H1 (cell line): ENCODE measurements at regions not wholly inside any gene's neighbourhood (a gene's known extent, or its start where the extent isn't known, plus 50 kb on each side); places are given as distances from the start of the nearest gene placed in this dataset.

Experiments
- CTCF ChIA-PET: fragments of 300-600 bp; sonication (Branson Sonifier 250); formaldehyde crosslinking; loops from one replicate; lab custom pipeline; 2021; ENCODE audit not compliant: partially characterized antibody; lab: Charles Lee
- POLR2A ChIA-PET: fragments of 300-600 bp; sonication (Branson Sonifier 250); formaldehyde crosslinking; loops from one replicate; lab custom pipeline; 2021; ENCODE audit warnings: inconsistent platforms; ENCODE audit not compliant: partially characterized antibody; lab: Charles Lee
- DNase-seq, 2 experiments: peaks; one replicate each; pipeline versions ENCODE4 v3.0.0 to v3.0.0-alpha.2; 2010 to 2022; ENCODE audit warnings: low spot score in 2 of 2, low read depth in 1 of 2, mixed read lengths in 1 of 2
- FAIRE-seq: peaks from 2 replicates; lab custom pipeline; 2011; peaks lifted over from hg19 to GRCh38; lab: Jason Lieb, UNC
- H2AFZ ChIP-seq: 2 replicates; pipeline ENCODE4 v1.8.1; 2012; ENCODE audit warnings: low read length, inconsistent platforms
- H2AK5ac ChIP-seq: 2 replicates; pipeline ENCODE4 v1.6.1; 2013; ENCODE audit warnings: low read depth, low read length
- H2BK120ac ChIP-seq: replicated peaks from 2 replicates; pipeline ENCODE3; 2013; ENCODE audit warnings: low read depth, low read length, inconsistent platforms
- H2BK12ac ChIP-seq: 2 replicates; pipeline ENCODE4 v1.6.1; 2013; ENCODE audit warnings: low read depth, low read length
- H2BK15ac ChIP-seq: 2 replicates; pipeline ENCODE4 v1.6.1; 2013; ENCODE audit warnings: low read length
- H2BK20ac ChIP-seq: 2 replicates; pipeline ENCODE4 v1.6.1; 2013; ENCODE audit warnings: low read length
- H2BK5ac ChIP-seq: 2 replicates; pipeline ENCODE4 v1.6.1; 2013; ENCODE audit warnings: low read depth, low read length
- H3K14ac ChIP-seq: 2 replicates; pipeline ENCODE4 v1.6.1; 2013; ENCODE audit warnings: inconsistent platforms; ENCODE audit not compliant: insufficient read length
- H3K18ac ChIP-seq: 2 replicates; pipeline ENCODE4 v1.6.1; 2013; ENCODE audit warnings: low read length; ENCODE audit errors: extremely low read depth
- H3K23ac ChIP-seq: 2 replicates; pipeline ENCODE4 v1.6.1; 2013; ENCODE audit warnings: inconsistent platforms; ENCODE audit not compliant: insufficient read length
- H3K23me2 ChIP-seq: 2 replicates; pipeline ENCODE4 v1.6.1; 2013; ENCODE audit warnings: low read depth, low read length
- H3K27ac ChIP-seq: 2 replicates; pipeline ENCODE4 v1.6.1; 2011; ENCODE audit warnings: low read depth, low read length, inconsistent platforms
- H3K27me3 ChIP-seq, 4 experiments: replicated peaks in 1 of 4; 1 replicate in 1 of 4; 2 replicates in 3 of 4; pipeline versions ENCODE4 v1.6.1 to v1.8.1; 2011 to 2013; ENCODE audit warnings: low read length in 3 of 4, mild to moderate bottlenecking in 3 of 4, inconsistent platforms in 2 of 4, mixed read lengths in 2 of 4, moderate library complexity in 1 of 4; ENCODE audit not compliant: control insufficient read depth in 3 of 4, insufficient read depth in 3 of 4; ENCODE audit errors: extremely low read depth in 1 of 4
- H3K36me3 ChIP-seq, 4 experiments: 2 replicates each; pipeline versions ENCODE4 v1.6.1 to v1.8.1; 2011 to 2013; ENCODE audit warnings: mild to moderate bottlenecking in 4 of 4, low read length in 3 of 4, moderate library complexity in 2 of 4, control low read depth in 1 of 4, inconsistent platforms in 1 of 4; ENCODE audit not compliant: insufficient read depth in 4 of 4, control insufficient read depth in 2 of 4
- H3K4ac ChIP-seq: replicated peaks from 2 replicates; pipeline ENCODE3; 2013; ENCODE audit warnings: low read length, low read depth, mixed read lengths, inconsistent platforms; ENCODE audit not compliant: insufficient read length
- H3K4me1 ChIP-seq, 4 experiments: replicated peaks in 1 of 4; 1 replicate in 1 of 4; 2 replicates in 3 of 4; pipeline versions ENCODE4 v1.6.1 to v1.8.1; 2011 to 2013; ENCODE audit warnings: low read length in 3 of 4, inconsistent platforms in 2 of 4, mixed read lengths in 1 of 4; ENCODE audit not compliant: insufficient read depth in 4 of 4, control insufficient read depth in 3 of 4
- H3K4me2 ChIP-seq, 2 experiments: 2 replicates each; pipeline versions ENCODE4 v1.6.1 to v1.8.1; 2011 to 2013; ENCODE audit warnings: low read depth in 2 of 2, low read length in 2 of 2, control low read depth in 1 of 2, inconsistent platforms in 1 of 2, mild to moderate bottlenecking in 1 of 2; ENCODE audit not compliant: insufficient read depth in 1 of 2
- H3K4me3 ChIP-seq, 4 experiments: fragments of 200-600, 300-600 bp in 1 of 4; sonication (generic), shearing (Covaris generic), sonication (Bioruptor Twin) in 1 of 4; 2 replicates each; pipeline versions ENCODE4 v1.5.1 to v1.8.1; 2011 to 2016; ENCODE audit warnings: low read length in 4 of 4, low read depth in 3 of 4, control low read depth in 2 of 4, inconsistent platforms in 2 of 4, mild to moderate bottlenecking in 2 of 4, mixed read lengths in 1 of 4, moderate library complexity in 1 of 4; ENCODE audit not compliant: insufficient read depth in 2 of 4; ENCODE audit errors: extremely low read depth in 1 of 4
- H3K56ac ChIP-seq: replicated peaks from 2 replicates; pipeline ENCODE3; 2013; ENCODE audit warnings: low read depth, mild to moderate bottlenecking, mixed read lengths, low read length, inconsistent platforms; ENCODE audit not compliant: insufficient read length
- H3K79me1 ChIP-seq: 2 replicates; pipeline ENCODE4 v1.6.1; 2013; ENCODE audit warnings: low read depth, low read length, control low read depth
- H3K79me2 ChIP-seq, 2 experiments: 2 replicates each; pipeline versions ENCODE4 v1.6.1 to v1.8.1; 2012 to 2013; ENCODE audit warnings: low read length in 2 of 2, mild to moderate bottlenecking in 2 of 2, inconsistent platforms in 1 of 2; ENCODE audit not compliant: insufficient read depth in 2 of 2, control insufficient read depth in 1 of 2
- H3K9ac ChIP-seq, 4 experiments: replicated peaks in 1 of 4; 1 replicate in 1 of 4; 2 replicates in 3 of 4; pipeline versions ENCODE4 v1.6.1 to v1.8.1; 2011 to 2013; ENCODE audit warnings: low read depth in 3 of 4, low read length in 3 of 4, control low read depth in 2 of 4, mild to moderate bottlenecking in 2 of 4, moderate library complexity in 2 of 4, inconsistent platforms in 1 of 4; ENCODE audit errors: extremely low read depth in 1 of 4
- H3K9me3 ChIP-seq, 2 experiments: 2 replicates each; pipeline versions ENCODE4 v1.6.1 to v1.8.1; 2012 to 2013; ENCODE audit warnings: mild to moderate bottlenecking in 2 of 2, moderate library complexity in 2 of 2, control low read depth in 1 of 2, inconsistent platforms in 1 of 2, low read depth in 1 of 2, low read length in 1 of 2, mixed read lengths in 1 of 2; ENCODE audit not compliant: insufficient read depth in 2 of 2
- H4K20me1 ChIP-seq, 2 experiments: replicated peaks in 1 of 2; 2 replicates each; pipeline versions ENCODE3 to v1.8.1; 2011 to 2013; ENCODE audit warnings: inconsistent platforms in 2 of 2, low read length in 2 of 2, mild to moderate bottlenecking in 1 of 2; ENCODE audit not compliant: insufficient read depth in 2 of 2, control insufficient read depth in 1 of 2
- H4K5ac ChIP-seq: 2 replicates; pipeline ENCODE4 v1.6.1; 2013; ENCODE audit warnings: low read length, low read depth, mixed read lengths, inconsistent platforms; ENCODE audit not compliant: insufficient read length
- H4K8ac ChIP-seq: 2 replicates; pipeline ENCODE4 v1.8.0; 2013; ENCODE audit warnings: mild to moderate bottlenecking, moderate library complexity, low read length, inconsistent platforms; ENCODE audit not compliant: insufficient read depth; ENCODE audit errors: extremely low read depth
- H4K91ac ChIP-seq: replicated peaks from 2 replicates; pipeline ENCODE3; 2013; ENCODE audit warnings: low read length, mixed read lengths, inconsistent platforms; ENCODE audit not compliant: insufficient read length
- CREB1 ChIP-seq: IDR thresholded peaks from 2 replicates; pipeline ENCODE4 v1.6.1; 2012; ENCODE audit warnings: inconsistent platforms
- RBBP5 ChIP-seq: IDR thresholded peaks from 2 replicates; pipeline ENCODE4 v1.7.1; 2012; ENCODE audit warnings: low read depth, mild to moderate bottlenecking, inconsistent platforms, low read length, moderate library complexity, borderline replicate concordance
- WGBS, 2 experiments: shearing (Covaris generic) in 1 of 2; methylation state at CpG; one replicate each; pipeline versions ENCODE4 v1.1.6 to v1.1.7; 2013 to 2015; ENCODE audit warnings: low lambda C conversion rate in 2 of 2, mixed read lengths in 2 of 2, inconsistent platforms in 1 of 2, low coverage in 1 of 2, missing lambda C conversion rate in 1 of 2; ENCODE audit not compliant: insufficient replicate concordance in 2 of 2, insufficient coverage in 1 of 2, insufficient read length in 1 of 2; ENCODE audit errors: extremely low coverage in 1 of 2, missing lambda C conversion rate in 1 of 2; 5-methylcytosine and 5-hydroxymethylcytosine counted together

DNA sequence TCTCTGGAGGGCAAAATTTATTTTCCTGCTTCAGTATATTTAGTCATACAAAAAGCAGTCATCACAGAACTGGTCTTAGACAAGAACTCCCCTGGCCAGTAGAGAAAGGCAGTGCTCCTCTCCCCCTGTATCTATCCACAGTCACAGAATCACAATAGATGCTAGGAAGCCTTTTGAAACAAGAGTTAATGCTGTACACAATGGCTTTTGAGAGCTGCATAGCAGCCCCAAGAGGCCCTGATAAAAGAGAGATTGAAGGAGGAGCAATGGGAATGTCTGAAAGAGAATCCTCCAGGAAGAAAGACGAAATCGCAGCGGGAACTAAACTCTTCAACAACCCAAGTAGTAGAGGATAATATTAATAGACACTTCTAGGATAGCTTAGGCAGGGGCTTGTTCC lies 330.2 kb downstream of the RBM43 start:
- Histone ChIP-seq H3K27ac (no peak overlapping the region), H3K36me3 (no peaks in the 10 kb centered on the region), H3K79me1 (no peaks in the 10 kb centered on the region), H2BK5ac (0 out of 2 replicates have a peak overlapping the region, but pooled peaks have one; percentile 4), H2AFZ (peak overlapping the region; percentile 82), H3K4me1 (peaks cover 0 to 3% (median 0%) of the 10 kb centered on the region in 4 experiments; a peak in 1 of 7 replicates), H3K4me2 (peak overlapping the region in 1 of 2 experiments; percentile 31; a peak in 1 of 4 replicates), H4K20me1 (no peaks in the 10 kb centered on the region), H3K23ac (no peak overlapping the region), H2BK12ac (0 out of 2 replicates have a peak overlapping the region, but pooled peaks have one; percentile 70), H4K5ac (no peak overlapping the region), H3K4ac (no peak overlapping the region), H2BK120ac (no peak overlapping the region), H2BK15ac (no peak overlapping the region), H4K8ac (no peak overlapping the region), H4K91ac (no peak overlapping the region), H3K27me3 (no peaks in the 10 kb centered on the region), H3K56ac (no peak overlapping the region), H3K9me3 (no peaks in the 10 kb centered on the region), H2BK20ac (no peak overlapping the region), H3K4me3 (no peak overlapping the region), H3K9ac (no peak overlapping the region), H3K14ac (no peak overlapping the region), H3K18ac (no peak overlapping the region; the same call in 1 of the 2 replicates), H3K23me2 (no peaks in the 10 kb centered on the region), H3K79me2 (no peaks in the 10 kb centered on the region), H2AK5ac (no peak overlapping the region)
- WGBS, 2 experiments: 86% methylated on average over 3 of the region's 3 CpGs; no CpG with 5 or more reads in 1 of the 2 experiments
- no peak for FAIRE-seq
- ChIA-PET POLR2A (no interaction called here), CTCF (interaction anchor here (0.5 to 0.7 kb wide), 2 partner anchors 15 to 164 kb away, joined by 3 to 5 read pairs; no protein-coding TSS in a partner anchor)
- no peak for DNase-seq
- no peak for TF ChIP-seq CREB1
- TF ChIP-seq RBBP5: no peak
